ENCODE measurements at regions not wholly inside any gene's neighbourhood (a gene's known extent, or its start where the extent isn't known, plus 50 kb on each side); places are given as distances from the start of the nearest gene placed in this dataset.

- Histone ChIP-seq H3K27ac (no peak overlapping the region), H3K4me3 (no peak overlapping the region)
- no peak for DNase-seq (ENCODE audit: low spot score)
- TF ChIP-seq, protein P1, sequence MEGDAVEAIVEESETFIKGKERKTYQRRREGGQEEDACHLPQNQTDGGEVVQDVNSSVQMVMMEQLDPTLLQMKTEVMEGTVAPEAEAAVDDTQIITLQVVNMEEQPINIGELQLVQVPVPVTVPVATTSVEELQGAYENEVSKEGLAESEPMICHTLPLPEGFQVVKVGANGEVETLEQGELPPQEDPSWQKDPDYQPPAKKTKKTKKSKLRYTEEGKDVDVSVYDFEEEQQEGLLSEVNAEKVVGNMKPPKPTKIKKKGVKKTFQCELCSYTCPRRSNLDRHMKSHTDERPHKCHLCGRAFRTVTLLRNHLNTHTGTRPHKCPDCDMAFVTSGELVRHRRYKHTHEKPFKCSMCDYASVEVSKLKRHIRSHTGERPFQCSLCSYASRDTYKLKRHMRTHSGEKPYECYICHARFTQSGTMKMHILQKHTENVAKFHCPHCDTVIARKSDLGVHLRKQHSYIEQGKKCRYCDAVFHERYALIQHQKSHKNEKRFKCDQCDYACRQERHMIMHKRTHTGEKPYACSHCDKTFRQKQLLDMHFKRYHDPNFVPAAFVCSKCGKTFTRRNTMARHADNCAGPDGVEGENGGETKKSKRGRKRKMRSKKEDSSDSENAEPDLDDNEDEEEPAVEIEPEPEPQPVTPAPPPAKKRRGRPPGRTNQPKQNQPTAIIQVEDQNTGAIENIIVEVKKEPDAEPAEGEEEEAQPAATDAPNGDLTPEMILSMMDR (IDR thresholded peaks at IDR 0.05) = no peak
These were observed 206.5 kb downstream of the NRIP1 start for GRCh38 chr21:14858311-14858710.

- no peak for DNase-seq (ENCODE audit: low spot score)
- H3K4me3 ChIP-seq = no peak overlapping the region
- H3K27ac ChIP-seq = no peak overlapping the region
- TF ChIP-seq, protein P1 (IDR thresholded peaks at IDR 0.05) = no peak
These were observed 207.3 kb downstream of the NRIP1 start for GRCh38 chr21:14857529-14857928.

DNA sequence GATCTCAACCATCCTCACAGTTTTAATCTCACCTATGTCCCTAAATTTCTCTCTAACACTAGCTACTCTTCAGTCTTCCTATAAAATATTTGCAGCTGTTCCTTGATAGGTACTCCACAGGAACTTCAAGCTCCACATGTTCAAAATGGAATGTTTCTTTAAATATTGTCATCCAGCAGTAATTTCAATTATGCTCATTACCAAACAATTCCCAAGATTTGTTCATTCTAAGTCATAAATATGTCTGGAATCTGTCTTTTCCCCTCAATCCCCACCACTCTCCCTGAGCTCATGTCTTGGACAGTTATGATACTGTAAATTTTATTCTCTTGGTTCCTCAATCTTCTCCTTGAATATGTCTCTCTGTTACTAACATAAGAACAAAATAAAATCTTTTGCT is 214.4 kb downstream of the NRIP1 start:
- Histone ChIP-seq H3K4me3 (no peak overlapping the region), H3K27ac (no peak overlapping the region)
- TF ChIP-seq, protein P1 (IDR thresholded peaks at IDR 0.05) = no peak
- no peak for DNase-seq (ENCODE audit: low spot score)

DNA sequence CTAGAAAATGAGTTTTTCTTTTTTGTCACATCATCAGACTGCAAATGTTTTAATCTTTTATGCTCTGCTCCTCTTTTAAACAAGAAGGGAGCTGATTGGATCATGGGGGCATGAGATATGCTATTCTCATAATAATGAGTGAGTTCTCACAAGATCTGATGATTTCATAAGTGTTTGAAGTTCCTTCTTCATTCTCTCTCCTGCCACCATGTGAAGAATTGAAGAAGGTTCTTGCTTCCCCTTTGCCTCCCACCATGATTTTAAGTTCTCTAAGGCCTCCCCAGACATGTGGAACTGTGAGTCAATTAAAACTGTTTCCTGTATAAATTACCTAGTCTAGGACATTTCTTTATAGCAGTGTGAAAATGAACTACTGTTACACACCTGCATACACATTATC is 218.2 kb downstream of the NRIP1 start:
- Histone ChIP-seq H3K4me3 (no peak overlapping the region), H3K27ac (no peak overlapping the region)
- DNase-seq (ENCODE audit: low spot score) = no peak
- TF ChIP-seq, protein P1 (IDR thresholded peaks at IDR 0.05) = no peak

DNA sequence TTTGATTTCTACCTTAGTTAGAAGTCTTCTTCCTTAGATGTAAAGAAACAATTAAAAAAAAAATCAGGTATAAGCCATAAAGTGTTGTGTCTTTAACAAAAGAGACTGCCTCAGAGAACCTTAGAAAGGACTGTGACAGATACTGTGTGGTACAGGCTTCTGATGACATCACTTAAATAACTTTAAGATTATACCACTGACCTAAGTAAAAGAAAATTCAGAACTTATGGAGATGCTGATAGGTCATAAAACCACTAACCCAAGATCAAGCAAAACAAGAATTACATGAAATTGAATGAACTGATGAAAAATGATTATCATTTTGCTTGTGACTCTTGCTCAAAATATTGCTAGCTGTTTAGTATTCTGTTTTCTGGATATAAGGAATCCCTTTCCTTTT is 220.8 kb downstream of the NRIP1 start:
- TF ChIP-seq, protein P1 (IDR thresholded peaks at IDR 0.05) = no peak
- no peak for DNase-seq (ENCODE audit: low spot score)
- no peak overlapping the region for H3K27ac ChIP-seq
- H3K4me3 ChIP-seq = no peak overlapping the region

DNA sequence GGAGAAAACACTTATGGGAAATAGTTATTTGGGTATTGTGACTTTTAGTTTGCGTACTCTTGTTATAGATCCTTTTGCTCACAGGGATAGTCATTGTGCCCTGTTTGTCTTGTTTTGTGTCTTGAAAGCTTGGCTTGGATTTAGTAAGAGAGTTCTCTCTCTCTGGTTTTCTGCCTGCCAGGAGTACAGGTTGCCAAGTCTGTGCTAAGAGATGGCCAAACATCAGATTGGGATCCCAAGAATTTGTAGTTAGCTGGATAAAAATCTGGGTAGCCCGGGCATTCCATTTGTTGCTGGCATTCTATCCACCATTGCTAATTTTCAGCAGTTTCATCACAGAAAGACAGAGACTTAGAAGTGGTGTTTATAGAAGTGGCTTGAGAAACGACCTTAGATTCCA is 222.2 kb downstream of the NRIP1 start:
- Histone ChIP-seq H3K27ac (no peak overlapping the region), H3K4me3 (no peak overlapping the region)
- no peak for DNase-seq (ENCODE audit: low spot score)
- TF ChIP-seq, protein P1 (IDR thresholded peaks at IDR 0.05) = no peak

- TF ChIP-seq, protein P1 (IDR thresholded peaks at IDR 0.05) = no peak
- DNase-seq (ENCODE audit: low spot score) = no peak
- Histone ChIP-seq H3K27ac (no peak overlapping the region), H3K4me3 (no peak overlapping the region)
These were observed 223.0 kb downstream of the NRIP1 start for GRCh38 chr21:14841511-14842472.

Measured in coronary artery (tissue), 2 donors.